Cerebellar nuclear complex (tissue), 1 donor: ENCODE measurements at regions not wholly inside any gene's neighbourhood (a gene's known extent, or its start where the extent isn't known, plus 50 kb on each side); places are given as distances from the start of the nearest gene placed in this dataset.
"Not testable (repeated sequence)": the region's sequence is repeated elsewhere in the genome, so short reads cannot be mapped to it uniquely, and the experiment has no call there.

ENCODE experiments used
- DNase-seq, 2 experiments: peaks; one replicate each; lab custom pipeline; 2025; lab: John Stamatoyannopoulos, UW

GRCh38 chr6:119539066-119539746 is 189.6 kb upstream of the MAN1A1 start:
- no peak for DNase-seq

- DNase-seq: no peak
These were observed 187.1 kb upstream of the MAN1A1 start for GRCh38 chr6:119536666-119537065.

GRCh38 chr6:119535332-119535731 is 185.8 kb upstream of the MAN1A1 start:
- DNase-seq: no peak

GRCh38 chr6:119533603-119534279 is 184.2 kb upstream of the MAN1A1 start:
- no peak for DNase-seq

GRCh38 chr6:119527231-119527578 is 177.6 kb upstream of the MAN1A1 start:
- no peak for DNase-seq

GRCh38 chr6:119526561-119527230 is 177.1 kb upstream of the MAN1A1 start:
- DNase-seq: no peak

GRCh38 chr6:119524410-119524809 is 174.8 kb upstream of the MAN1A1 start:
- DNase-seq: no peak

GRCh38 chr6:119523556-119523955 is 174.0 kb upstream of the MAN1A1 start:
- no peak for DNase-seq

GRCh38 chr6:119521251-119521650 is 171.7 kb upstream of the MAN1A1 start:
- DNase-seq: no peak

- DNase-seq: no peak
These were observed 167.9 kb upstream of the MAN1A1 start for GRCh38 chr6:119517428-119517827.

GRCh38 chr6:119514345-119514744 is 164.8 kb upstream of the MAN1A1 start:
- no peak for DNase-seq

GRCh38 chr6:119511024-119511423 is 161.5 kb upstream of the MAN1A1 start:
- no peak for DNase-seq

GRCh38 chr6:119510246-119510645 is 160.7 kb upstream of the MAN1A1 start:
- no peak for DNase-seq

- no peak for DNase-seq
These were observed 157.1 kb upstream of the MAN1A1 start for GRCh38 chr6:119506631-119507174.

- DNase-seq: no peak
These were observed 152.4 kb upstream of the MAN1A1 start for GRCh38 chr6:119501798-119502483.

- DNase-seq: no peak
These were observed 150.2 kb upstream of the MAN1A1 start for GRCh38 chr6:119499797-119500196.

GRCh38 chr6:119497988-119498727 is 148.6 kb upstream of the MAN1A1 start:
- no peak for DNase-seq

- no peak for DNase-seq
These were observed 145.7 kb upstream of the MAN1A1 start for GRCh38 chr6:119495230-119495683.

GRCh38 chr6:119493980-119494379 is 144.4 kb upstream of the MAN1A1 start:
- DNase-seq: no peak

- not testable (repeated sequence) for DNase-seq
These were observed 141.6 kb upstream of the MAN1A1 start for GRCh38 chr6:119491112-119491511.

GRCh38 chr6:119490050-119490449 is 140.5 kb upstream of the MAN1A1 start:
- not testable (repeated sequence) for DNase-seq

- DNase-seq: no peak
These were observed 135.0 kb upstream of the MAN1A1 start for GRCh38 chr6:119484598-119484997.
